Mammary epithelial cell (primary cell): ENCODE measurements at regions not wholly inside any gene's neighbourhood (a gene's known extent, or its start where the extent isn't known, plus 50 kb on each side); places are given as distances from the start of the nearest gene placed in this dataset.

Experiments used
- EZH2 ChIP-seq: IDR thresholded peaks from 2 replicates; pipeline ENCODE4 v1.6.1; 2012; ENCODE audit warnings: low read length, inconsistent platforms, borderline replicate concordance
- TF ChIP-seq, protein P1 (sequence below), 2 donors: IDR thresholded peaks in 1 of 2; conservative IDR thresholded peaks in 1 of 2; 2 replicates each; pipeline ENCODE4 v1.5.1; 2011 to 2012; ENCODE audit warnings: inconsistent platforms in 2 of 2, low read length in 2 of 2, mild to moderate bottlenecking in 2 of 2, control low read depth in 1 of 2, low read depth in 1 of 2; ENCODE audit not compliant: insufficient read depth in 1 of 2; ENCODE audit errors: extremely low read depth in 1 of 2

- TF ChIP-seq, protein P1, sequence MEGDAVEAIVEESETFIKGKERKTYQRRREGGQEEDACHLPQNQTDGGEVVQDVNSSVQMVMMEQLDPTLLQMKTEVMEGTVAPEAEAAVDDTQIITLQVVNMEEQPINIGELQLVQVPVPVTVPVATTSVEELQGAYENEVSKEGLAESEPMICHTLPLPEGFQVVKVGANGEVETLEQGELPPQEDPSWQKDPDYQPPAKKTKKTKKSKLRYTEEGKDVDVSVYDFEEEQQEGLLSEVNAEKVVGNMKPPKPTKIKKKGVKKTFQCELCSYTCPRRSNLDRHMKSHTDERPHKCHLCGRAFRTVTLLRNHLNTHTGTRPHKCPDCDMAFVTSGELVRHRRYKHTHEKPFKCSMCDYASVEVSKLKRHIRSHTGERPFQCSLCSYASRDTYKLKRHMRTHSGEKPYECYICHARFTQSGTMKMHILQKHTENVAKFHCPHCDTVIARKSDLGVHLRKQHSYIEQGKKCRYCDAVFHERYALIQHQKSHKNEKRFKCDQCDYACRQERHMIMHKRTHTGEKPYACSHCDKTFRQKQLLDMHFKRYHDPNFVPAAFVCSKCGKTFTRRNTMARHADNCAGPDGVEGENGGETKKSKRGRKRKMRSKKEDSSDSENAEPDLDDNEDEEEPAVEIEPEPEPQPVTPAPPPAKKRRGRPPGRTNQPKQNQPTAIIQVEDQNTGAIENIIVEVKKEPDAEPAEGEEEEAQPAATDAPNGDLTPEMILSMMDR (conservative IDR thresholded peaks at IDR 0.05 in 1 of 2, IDR thresholded peaks at IDR 0.05 in 1 of 2; ENCODE audit: extremely low read depth in 1 of 2, insufficient read depth in 1 of 2, low read depth in 1 of 2, low read length in 2 of 2): no peak
- no peak for TF ChIP-seq EZH2
Observed at GRCh38 chr13:94896719-94897317, 184.5 kb upstream of the SOX21 start.
